ENCODE measurements at regions not wholly inside any gene's neighbourhood (a gene's known extent, or its start where the extent isn't known, plus 50 kb on each side); places are given as distances from the start of the nearest gene placed in this dataset.

DNA sequence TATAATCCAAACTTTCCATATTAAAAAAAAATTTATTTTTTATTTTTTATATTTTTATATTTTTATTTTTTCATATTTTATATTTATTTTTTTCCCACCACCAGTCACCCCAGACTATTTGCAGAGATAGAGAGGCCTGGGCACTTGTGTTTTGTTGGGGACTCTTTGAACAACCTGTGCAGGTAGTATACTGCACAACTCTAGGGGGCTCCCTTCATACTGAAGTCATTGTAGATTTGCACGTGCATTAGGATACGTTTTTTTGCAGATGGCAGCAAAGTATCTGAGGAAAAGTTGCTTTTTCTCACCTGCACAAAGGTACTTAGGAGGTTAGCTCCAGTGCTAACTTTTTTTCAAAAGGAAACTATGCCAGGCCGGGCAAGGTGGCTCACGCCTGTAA is 73.9 kb upstream of the TANC1 start:
- Histone ChIP-seq H3K79me2 (ENCODE audit: insufficient read depth, low read length) (no peaks in the 10 kb centered on the region), H3K18ac (ENCODE audit: insufficient read length, low read depth, low read length) (no peak overlapping the region), H2BK120ac (ENCODE audit: low read depth, low read length, poor library complexity, severe bottlenecking) (no peak overlapping the region), H4K8ac (replicated peaks; ENCODE audit: insufficient read length, low read depth, low read length) (no peak overlapping the region), H3T11ph (ENCODE audit: low read length) (no peak overlapping the region), H3K23me2 (ENCODE audit: insufficient read length, low read depth, low read length, poor library complexity, severe bottlenecking) (no peaks in the 10 kb centered on the region), H3K27ac (ENCODE audit: insufficient read length, low read depth, low read length) (no peak overlapping the region), H2AFZ (ENCODE audit: low read length) (no peak overlapping the region), H3K79me1 (ENCODE audit: insufficient read depth, low read depth, low read length, poor library complexity, severe bottlenecking) (no peaks in the 10 kb centered on the region), H3K56ac (ENCODE audit: insufficient read length, low read depth, low read length) (no peak overlapping the region), H2BK5ac (ENCODE audit: insufficient read length, low read length) (no peak overlapping the region), H3K9ac (ENCODE audit: extremely low read depth, insufficient read length, low read length) (no peak overlapping the region), H3K4ac (ENCODE audit: low read depth, low read length) (no peak overlapping the region), H3K9me3 (ENCODE audit: control insufficient read depth, low read depth, low read length) (no peaks in the 10 kb centered on the region), H4K5ac (ENCODE audit: insufficient read length, low read depth, low read length) (no peak overlapping the region), H3K4me1 (ENCODE audit: insufficient read depth, low read length) (no peaks in the 10 kb centered on the region), H2BK12ac (ENCODE audit: insufficient read length, low read depth, low read length) (no peak overlapping the region), H3K14ac (ENCODE audit: insufficient read depth, low read length) (no peak overlapping the region), H3K4me2 (ENCODE audit: insufficient read depth, insufficient read length, low read length) (no peak overlapping the region), H2BK20ac (ENCODE audit: low read depth, low read length, poor library complexity, severe bottlenecking) (no peak overlapping the region), H4K20me1 (ENCODE audit: control insufficient read depth, insufficient read depth, insufficient read length) (no peaks in the 10 kb centered on the region), H3K23ac (ENCODE audit: insufficient read length, low read depth, low read length) (no peak overlapping the region), H3K27me3 (ENCODE audit: insufficient read depth, low read length) (no peaks in the 10 kb centered on the region), H2BK15ac (ENCODE audit: low read depth, low read length) (no peak overlapping the region), H2AK5ac (ENCODE audit: insufficient read length, low read length) (no peak overlapping the region), H4K91ac (ENCODE audit: insufficient read length, low read depth, low read length) (no peak overlapping the region)
- WGBS (ENCODE audit: extremely low coverage, insufficient read length, low lambda C conversion rate) = no CpG with 5 or more reads among the region's 4 CpGs
- Mint-ChIP-seq H3K4me1 (no peaks in the 10 kb centered on the region), H3K9me3 (no peaks in the 10 kb centered on the region), H3K36me3 (ENCODE audit: insufficient read depth in 1 of 3, low read depth in 3 of 3) (no peaks in the 10 kb centered on the region), H3K4me3 (no peak overlapping the region), H3K27ac (no peak overlapping the region; a peak in 1 of 7 replicates), H3K27me3 (ENCODE audit: low read depth) (peaks cover 2% of the 10 kb centered on the region)
- TF ChIP-seq, protein P1, sequence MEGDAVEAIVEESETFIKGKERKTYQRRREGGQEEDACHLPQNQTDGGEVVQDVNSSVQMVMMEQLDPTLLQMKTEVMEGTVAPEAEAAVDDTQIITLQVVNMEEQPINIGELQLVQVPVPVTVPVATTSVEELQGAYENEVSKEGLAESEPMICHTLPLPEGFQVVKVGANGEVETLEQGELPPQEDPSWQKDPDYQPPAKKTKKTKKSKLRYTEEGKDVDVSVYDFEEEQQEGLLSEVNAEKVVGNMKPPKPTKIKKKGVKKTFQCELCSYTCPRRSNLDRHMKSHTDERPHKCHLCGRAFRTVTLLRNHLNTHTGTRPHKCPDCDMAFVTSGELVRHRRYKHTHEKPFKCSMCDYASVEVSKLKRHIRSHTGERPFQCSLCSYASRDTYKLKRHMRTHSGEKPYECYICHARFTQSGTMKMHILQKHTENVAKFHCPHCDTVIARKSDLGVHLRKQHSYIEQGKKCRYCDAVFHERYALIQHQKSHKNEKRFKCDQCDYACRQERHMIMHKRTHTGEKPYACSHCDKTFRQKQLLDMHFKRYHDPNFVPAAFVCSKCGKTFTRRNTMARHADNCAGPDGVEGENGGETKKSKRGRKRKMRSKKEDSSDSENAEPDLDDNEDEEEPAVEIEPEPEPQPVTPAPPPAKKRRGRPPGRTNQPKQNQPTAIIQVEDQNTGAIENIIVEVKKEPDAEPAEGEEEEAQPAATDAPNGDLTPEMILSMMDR (conservative IDR thresholded peaks at IDR 0.05) = peak; percentile 56; the same call in 2 of the 3 replicates
- no peak for DNase-seq
